H1 (cell line): ENCODE measurements at regions not wholly inside any gene's neighbourhood (a gene's known extent, or its start where the extent isn't known, plus 50 kb on each side); places are given as distances from the start of the nearest gene placed in this dataset.

Experiments
- CTCF ChIA-PET: fragments of 300-600 bp; sonication (Branson Sonifier 250); formaldehyde crosslinking; loops from one replicate; lab custom pipeline; 2021; ENCODE audit not compliant: partially characterized antibody; lab: Charles Lee
- POLR2A ChIA-PET: fragments of 300-600 bp; sonication (Branson Sonifier 250); formaldehyde crosslinking; loops from one replicate; lab custom pipeline; 2021; ENCODE audit warnings: inconsistent platforms; ENCODE audit not compliant: partially characterized antibody; lab: Charles Lee
- DNase-seq, 2 experiments: peaks; one replicate each; pipeline versions ENCODE4 v3.0.0 to v3.0.0-alpha.2; 2010 to 2022; ENCODE audit warnings: low spot score in 2 of 2, low read depth in 1 of 2, mixed read lengths in 1 of 2
- FAIRE-seq: peaks from 2 replicates; lab custom pipeline; 2011; peaks lifted over from hg19 to GRCh38; lab: Jason Lieb, UNC
- H2AFZ ChIP-seq: 2 replicates; pipeline ENCODE4 v1.8.1; 2012; ENCODE audit warnings: low read length, inconsistent platforms
- H2AK5ac ChIP-seq: 2 replicates; pipeline ENCODE4 v1.6.1; 2013; ENCODE audit warnings: low read depth, low read length
- H2BK120ac ChIP-seq: replicated peaks from 2 replicates; pipeline ENCODE3; 2013; ENCODE audit warnings: low read depth, low read length, inconsistent platforms
- H2BK12ac ChIP-seq: 2 replicates; pipeline ENCODE4 v1.6.1; 2013; ENCODE audit warnings: low read depth, low read length
- H2BK15ac ChIP-seq: 2 replicates; pipeline ENCODE4 v1.6.1; 2013; ENCODE audit warnings: low read length
- H2BK20ac ChIP-seq: 2 replicates; pipeline ENCODE4 v1.6.1; 2013; ENCODE audit warnings: low read length
- H2BK5ac ChIP-seq: 2 replicates; pipeline ENCODE4 v1.6.1; 2013; ENCODE audit warnings: low read depth, low read length
- H3K14ac ChIP-seq: 2 replicates; pipeline ENCODE4 v1.6.1; 2013; ENCODE audit warnings: inconsistent platforms; ENCODE audit not compliant: insufficient read length
- H3K18ac ChIP-seq: 2 replicates; pipeline ENCODE4 v1.6.1; 2013; ENCODE audit warnings: low read length; ENCODE audit errors: extremely low read depth
- H3K23ac ChIP-seq: 2 replicates; pipeline ENCODE4 v1.6.1; 2013; ENCODE audit warnings: inconsistent platforms; ENCODE audit not compliant: insufficient read length
- H3K23me2 ChIP-seq: 2 replicates; pipeline ENCODE4 v1.6.1; 2013; ENCODE audit warnings: low read depth, low read length
- H3K27ac ChIP-seq: 2 replicates; pipeline ENCODE4 v1.6.1; 2011; ENCODE audit warnings: low read depth, low read length, inconsistent platforms
- H3K27me3 ChIP-seq, 4 experiments: replicated peaks in 1 of 4; 1 replicate in 1 of 4; 2 replicates in 3 of 4; pipeline versions ENCODE4 v1.6.1 to v1.8.1; 2011 to 2013; ENCODE audit warnings: low read length in 3 of 4, mild to moderate bottlenecking in 3 of 4, inconsistent platforms in 2 of 4, mixed read lengths in 2 of 4, moderate library complexity in 1 of 4; ENCODE audit not compliant: control insufficient read depth in 3 of 4, insufficient read depth in 3 of 4; ENCODE audit errors: extremely low read depth in 1 of 4
- H3K36me3 ChIP-seq, 4 experiments: 2 replicates each; pipeline versions ENCODE4 v1.6.1 to v1.8.1; 2011 to 2013; ENCODE audit warnings: mild to moderate bottlenecking in 4 of 4, low read length in 3 of 4, moderate library complexity in 2 of 4, control low read depth in 1 of 4, inconsistent platforms in 1 of 4; ENCODE audit not compliant: insufficient read depth in 4 of 4, control insufficient read depth in 2 of 4
- H3K4ac ChIP-seq: replicated peaks from 2 replicates; pipeline ENCODE3; 2013; ENCODE audit warnings: low read length, low read depth, mixed read lengths, inconsistent platforms; ENCODE audit not compliant: insufficient read length
- H3K4me1 ChIP-seq, 4 experiments: replicated peaks in 1 of 4; 1 replicate in 1 of 4; 2 replicates in 3 of 4; pipeline versions ENCODE4 v1.6.1 to v1.8.1; 2011 to 2013; ENCODE audit warnings: low read length in 3 of 4, inconsistent platforms in 2 of 4, mixed read lengths in 1 of 4; ENCODE audit not compliant: insufficient read depth in 4 of 4, control insufficient read depth in 3 of 4
- H3K4me2 ChIP-seq, 2 experiments: 2 replicates each; pipeline versions ENCODE4 v1.6.1 to v1.8.1; 2011 to 2013; ENCODE audit warnings: low read depth in 2 of 2, low read length in 2 of 2, control low read depth in 1 of 2, inconsistent platforms in 1 of 2, mild to moderate bottlenecking in 1 of 2; ENCODE audit not compliant: insufficient read depth in 1 of 2
- H3K4me3 ChIP-seq, 4 experiments: fragments of 200-600, 300-600 bp in 1 of 4; sonication (generic), shearing (Covaris generic), sonication (Bioruptor Twin) in 1 of 4; 2 replicates each; pipeline versions ENCODE4 v1.5.1 to v1.8.1; 2011 to 2016; ENCODE audit warnings: low read length in 4 of 4, low read depth in 3 of 4, control low read depth in 2 of 4, inconsistent platforms in 2 of 4, mild to moderate bottlenecking in 2 of 4, mixed read lengths in 1 of 4, moderate library complexity in 1 of 4; ENCODE audit not compliant: insufficient read depth in 2 of 4; ENCODE audit errors: extremely low read depth in 1 of 4
- H3K56ac ChIP-seq: replicated peaks from 2 replicates; pipeline ENCODE3; 2013; ENCODE audit warnings: low read depth, mild to moderate bottlenecking, mixed read lengths, low read length, inconsistent platforms; ENCODE audit not compliant: insufficient read length
- H3K79me1 ChIP-seq: 2 replicates; pipeline ENCODE4 v1.6.1; 2013; ENCODE audit warnings: low read depth, low read length, control low read depth
- H3K79me2 ChIP-seq, 2 experiments: 2 replicates each; pipeline versions ENCODE4 v1.6.1 to v1.8.1; 2012 to 2013; ENCODE audit warnings: low read length in 2 of 2, mild to moderate bottlenecking in 2 of 2, inconsistent platforms in 1 of 2; ENCODE audit not compliant: insufficient read depth in 2 of 2, control insufficient read depth in 1 of 2
- H3K9ac ChIP-seq, 4 experiments: replicated peaks in 1 of 4; 1 replicate in 1 of 4; 2 replicates in 3 of 4; pipeline versions ENCODE4 v1.6.1 to v1.8.1; 2011 to 2013; ENCODE audit warnings: low read depth in 3 of 4, low read length in 3 of 4, control low read depth in 2 of 4, mild to moderate bottlenecking in 2 of 4, moderate library complexity in 2 of 4, inconsistent platforms in 1 of 4; ENCODE audit errors: extremely low read depth in 1 of 4
- H3K9me3 ChIP-seq, 2 experiments: 2 replicates each; pipeline versions ENCODE4 v1.6.1 to v1.8.1; 2012 to 2013; ENCODE audit warnings: mild to moderate bottlenecking in 2 of 2, moderate library complexity in 2 of 2, control low read depth in 1 of 2, inconsistent platforms in 1 of 2, low read depth in 1 of 2, low read length in 1 of 2, mixed read lengths in 1 of 2; ENCODE audit not compliant: insufficient read depth in 2 of 2
- H4K20me1 ChIP-seq, 2 experiments: replicated peaks in 1 of 2; 2 replicates each; pipeline versions ENCODE3 to v1.8.1; 2011 to 2013; ENCODE audit warnings: inconsistent platforms in 2 of 2, low read length in 2 of 2, mild to moderate bottlenecking in 1 of 2; ENCODE audit not compliant: insufficient read depth in 2 of 2, control insufficient read depth in 1 of 2
- H4K5ac ChIP-seq: 2 replicates; pipeline ENCODE4 v1.6.1; 2013; ENCODE audit warnings: low read length, low read depth, mixed read lengths, inconsistent platforms; ENCODE audit not compliant: insufficient read length
- H4K8ac ChIP-seq: 2 replicates; pipeline ENCODE4 v1.8.0; 2013; ENCODE audit warnings: mild to moderate bottlenecking, moderate library complexity, low read length, inconsistent platforms; ENCODE audit not compliant: insufficient read depth; ENCODE audit errors: extremely low read depth
- H4K91ac ChIP-seq: replicated peaks from 2 replicates; pipeline ENCODE3; 2013; ENCODE audit warnings: low read length, mixed read lengths, inconsistent platforms; ENCODE audit not compliant: insufficient read length
- GABPA ChIP-seq: IDR thresholded peaks from 2 replicates; pipeline ENCODE4 v1.6.1; 2011; ENCODE audit warnings: mild to moderate bottlenecking, low read length, moderate library complexity, borderline replicate concordance; ENCODE audit not compliant: insufficient read depth
- JUN ChIP-seq: IDR thresholded peaks from 2 replicates; pipeline ENCODE4 v1.6.1; 2011; ENCODE audit warnings: low read depth, mild to moderate bottlenecking, improper control_type of control experiment, low read length
- MAX ChIP-seq: IDR thresholded peaks from 2 replicates; pipeline ENCODE4 v1.6.1; 2012; ENCODE audit warnings: inconsistent platforms
- NANOG ChIP-seq: IDR thresholded peaks from 2 replicates; pipeline ENCODE4 v1.6.1; 2011; ENCODE audit warnings: low read length, low read depth, mild to moderate bottlenecking, inconsistent platforms; ENCODE audit not compliant: insufficient read depth, poor library complexity, severe bottlenecking
- RBBP5 ChIP-seq: IDR thresholded peaks from 2 replicates; pipeline ENCODE4 v1.7.1; 2012; ENCODE audit warnings: low read depth, mild to moderate bottlenecking, inconsistent platforms, low read length, moderate library complexity, borderline replicate concordance
- SP2 ChIP-seq: IDR thresholded peaks from 2 replicates; pipeline ENCODE4 v1.6.1; 2012; ENCODE audit warnings: mild to moderate bottlenecking, low read length, inconsistent platforms
- SRF ChIP-seq: IDR thresholded peaks from 2 replicates; pipeline ENCODE4 v1.6.1; 2011; ENCODE audit warnings: mild to moderate bottlenecking, low read depth, low read length, moderate library complexity
- TAF1 ChIP-seq: IDR thresholded peaks from 2 replicates; pipeline ENCODE4 v1.6.1; 2011; ENCODE audit warnings: mild to moderate bottlenecking, low read depth, low read length
- WGBS, 2 experiments: shearing (Covaris generic) in 1 of 2; methylation state at CpG; one replicate each; pipeline versions ENCODE4 v1.1.6 to v1.1.7; 2013 to 2015; ENCODE audit warnings: low lambda C conversion rate in 2 of 2, mixed read lengths in 2 of 2, inconsistent platforms in 1 of 2, low coverage in 1 of 2, missing lambda C conversion rate in 1 of 2; ENCODE audit not compliant: insufficient replicate concordance in 2 of 2, insufficient coverage in 1 of 2, insufficient read length in 1 of 2; ENCODE audit errors: extremely low coverage in 1 of 2, missing lambda C conversion rate in 1 of 2; 5-methylcytosine and 5-hydroxymethylcytosine counted together

GRCh38 chr14:97013878-97014277 is 216.7 kb downstream of the VRK1 start:
- Histone ChIP-seq H4K91ac (no peak overlapping the region), H2BK20ac (no peak overlapping the region), H3K56ac (no peak overlapping the region), H3K4me2 (no peak overlapping the region), H3K79me1 (no peaks in the 10 kb centered on the region), H3K14ac (no peak overlapping the region), H3K27me3 (no peaks in the 10 kb centered on the region), H3K23ac (no peak overlapping the region)
- WGBS, 2 experiments = 83% methylated on average over 7 of the region's 7 CpGs; no CpG with 5 or more reads in 1 of the 2 experiments
- no peak for DNase-seq
- no peak for TF ChIP-seq SRF
- TF ChIP-seq TAF1 = no peak
- TF ChIP-seq MAX = no peak
- TF ChIP-seq GABPA = no peak
- TF ChIP-seq RBBP5 = no peak
- no peak for TF ChIP-seq NANOG
- TF ChIP-seq SP2 = no peak
- no peak for TF ChIP-seq JUN
- TF ChIP-seq, all 59 proteins: peak for 0
- no peak overlapping the region for H4K8ac ChIP-seq
- H3K9me3 ChIP-seq = no peaks in the 10 kb centered on the region
- H3K23me2 ChIP-seq = no peaks in the 10 kb centered on the region
- H2BK12ac ChIP-seq = no peak overlapping the region
- no peak overlapping the region for H2AFZ ChIP-seq
- H3K4me1 ChIP-seq = no peaks in the 10 kb centered on the region
- H4K5ac ChIP-seq = no peak overlapping the region
- no peaks in the 10 kb centered on the region for H3K79me2 ChIP-seq
- H2BK5ac ChIP-seq = no peak overlapping the region
- no peak overlapping the region for H2BK15ac ChIP-seq
- no peaks in the 10 kb centered on the region for H3K36me3 ChIP-seq
- ChIA-PET POLR2A (no interaction called here), CTCF (interaction anchor here (1.1 to 1.2 kb wide), 2 partner anchors 161 to 265 kb away, joined by 3 to 6 read pairs; no protein-coding TSS in a partner anchor)
- no peaks in the 10 kb centered on the region for H4K20me1 ChIP-seq
- FAIRE-seq = no peak
- no peak overlapping the region for H2AK5ac ChIP-seq
- no peak overlapping the region for H3K4me3 ChIP-seq
- H3K9ac ChIP-seq = no peak overlapping the region
- H3K18ac ChIP-seq = no peak overlapping the region
- H3K4ac ChIP-seq = no peak overlapping the region
- no peak overlapping the region for H3K27ac ChIP-seq
- H2BK120ac ChIP-seq = no peak overlapping the region
